Smooth muscle cell of the brain vasculature (primary cell): ENCODE measurements at regions not wholly inside any gene's neighbourhood (a gene's known extent, or its start where the extent isn't known, plus 50 kb on each side); places are given as distances from the start of the nearest gene placed in this dataset.

Experiments used
- DNase-seq: peaks from one replicate; pipeline ENCODE4 v3.0.0-alpha.2; 2012; ENCODE audit warnings: low read depth, low spot score

DNA sequence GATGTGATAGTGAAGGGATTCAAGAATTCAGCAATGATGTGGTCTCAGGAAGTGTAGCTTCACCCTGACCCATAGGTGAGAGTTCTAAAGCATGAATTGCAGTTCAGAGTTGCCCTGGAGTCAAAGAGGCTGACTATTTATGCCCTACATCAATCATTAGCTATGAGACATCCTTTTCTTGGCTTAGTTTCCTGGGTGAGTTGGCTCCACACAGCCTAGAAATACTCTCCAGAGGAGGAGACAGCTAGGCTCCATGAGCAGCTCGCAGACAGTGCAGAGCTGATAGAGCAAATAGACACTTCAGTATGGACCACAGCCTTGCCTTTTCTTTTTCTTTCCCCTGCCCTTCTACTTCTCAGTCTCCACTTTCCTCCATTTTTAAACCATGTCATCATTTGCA lies 1651.8 kb downstream of the MAT2B start:
- no peak for DNase-seq

DNA sequence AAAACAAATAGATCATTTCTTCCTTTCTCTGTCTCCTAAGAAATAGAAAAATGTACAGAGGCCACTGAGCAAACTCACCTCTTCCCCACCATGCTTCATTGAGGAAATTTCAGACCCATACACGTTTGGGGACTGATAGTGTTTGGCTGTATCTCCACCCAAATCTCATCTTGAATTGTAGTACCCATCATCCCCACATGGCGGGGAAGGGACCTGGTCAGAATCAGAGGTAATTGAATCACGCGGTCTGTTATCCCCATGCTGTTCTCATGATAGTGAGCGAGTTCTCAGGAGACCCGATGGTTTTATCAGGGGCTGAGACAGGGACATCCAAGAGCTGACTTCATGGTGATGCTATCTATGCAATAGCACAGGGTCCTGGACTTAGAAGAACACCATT lies 1655.8 kb downstream of the MAT2B start:
- no peak for DNase-seq

DNA sequence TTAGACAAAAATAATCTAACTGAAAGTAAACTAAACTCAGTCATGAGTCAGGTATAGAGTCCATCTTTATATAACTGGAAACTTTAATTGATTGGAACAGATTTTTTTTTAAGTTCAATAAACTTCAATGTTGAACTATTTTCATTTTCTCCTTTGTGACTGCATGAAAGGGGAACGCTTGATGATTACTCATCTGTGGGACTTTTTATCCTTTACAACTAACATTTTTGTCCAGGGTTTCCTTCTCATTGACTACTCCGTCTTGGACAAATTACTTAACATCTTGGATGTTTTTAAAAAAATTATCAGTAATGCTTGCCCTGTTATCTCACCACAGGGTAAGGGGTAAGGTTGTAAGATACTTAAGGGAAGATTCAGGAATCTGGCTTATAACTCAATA lies 1658.4 kb downstream of the MAT2B start:
- DNase-seq = no peak

DNA sequence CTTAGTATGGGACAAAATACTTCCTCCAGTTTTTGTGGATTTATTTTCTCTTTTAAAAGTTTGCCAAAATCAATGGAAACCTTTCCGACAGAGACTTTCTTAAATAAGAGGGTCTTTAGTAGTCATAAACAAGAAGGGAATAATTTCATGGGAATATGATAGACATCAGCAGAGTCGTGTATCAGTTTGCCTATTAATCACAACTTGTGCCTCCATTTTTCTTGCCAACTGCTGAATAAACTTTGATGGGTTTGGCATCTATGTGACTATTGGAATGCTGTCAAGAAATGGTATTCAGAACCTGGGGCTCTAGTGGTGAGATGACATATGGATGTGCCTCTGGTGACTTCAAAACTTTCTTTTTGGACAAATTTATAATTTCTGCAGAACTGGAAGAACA lies 1668.2 kb downstream of the MAT2B start:
- DNase-seq = no peak

DNA sequence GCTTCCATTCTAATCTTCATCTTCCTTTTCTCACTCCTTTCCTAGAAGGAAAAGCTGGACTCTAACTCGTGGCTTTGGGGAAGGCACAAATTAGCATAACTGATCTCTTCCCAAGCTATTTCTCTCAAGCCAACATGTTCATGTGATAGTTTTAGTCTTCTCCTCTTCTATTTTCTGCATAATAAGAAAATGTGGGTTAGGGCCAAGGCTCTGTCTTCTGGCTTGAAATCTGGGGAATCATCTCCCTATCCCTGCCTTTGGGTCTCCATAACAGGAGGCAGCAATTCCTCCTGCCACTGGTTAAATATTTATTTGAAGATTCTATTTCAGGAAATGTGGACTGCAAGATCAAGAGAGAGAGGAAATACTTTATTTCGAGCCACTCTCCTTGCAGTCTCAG lies 1669.6 kb downstream of the MAT2B start:
- DNase-seq = no peak

DNA sequence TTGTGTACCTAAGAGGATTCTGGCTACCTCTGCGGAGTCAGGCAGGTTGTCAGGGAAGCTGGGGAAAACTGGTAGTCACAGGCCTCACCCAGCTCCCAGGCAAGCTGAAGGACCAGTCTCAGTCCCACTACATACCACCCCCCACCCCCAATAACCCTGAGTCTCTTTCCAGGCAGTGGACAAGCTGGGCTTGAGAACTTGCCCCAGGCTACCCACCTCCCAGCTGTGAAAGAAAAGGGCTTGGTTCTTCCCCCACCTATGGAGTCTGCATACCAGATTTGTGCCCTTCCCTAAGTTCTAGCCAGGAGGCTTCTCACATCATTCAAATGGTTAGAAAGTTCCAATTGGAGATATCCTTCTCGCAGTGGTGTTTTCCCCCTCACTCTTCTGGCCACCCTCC lies 1678.8 kb downstream of the MAT2B start:
- no peak for DNase-seq

DNA sequence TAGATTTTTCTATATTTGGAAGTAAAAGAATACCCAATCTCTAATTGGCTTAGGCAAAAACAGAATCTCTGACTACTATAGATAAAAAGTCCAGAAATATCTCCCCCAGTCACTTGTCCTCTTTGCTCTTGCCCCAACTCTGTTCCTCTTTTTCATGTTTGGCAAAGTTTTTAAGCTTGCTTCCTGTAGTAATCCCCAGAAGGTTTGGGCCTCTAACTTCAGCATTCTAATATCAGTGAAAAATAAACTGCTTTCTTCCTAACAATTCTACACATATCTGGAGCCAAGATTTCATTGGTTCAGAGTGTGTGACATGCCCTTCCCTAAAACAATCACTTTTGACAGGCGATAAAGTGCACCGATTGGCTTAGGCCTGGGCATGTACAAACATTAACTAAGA lies 1680.3 kb downstream of the MAT2B start:
- DNase-seq = no peak

DNA sequence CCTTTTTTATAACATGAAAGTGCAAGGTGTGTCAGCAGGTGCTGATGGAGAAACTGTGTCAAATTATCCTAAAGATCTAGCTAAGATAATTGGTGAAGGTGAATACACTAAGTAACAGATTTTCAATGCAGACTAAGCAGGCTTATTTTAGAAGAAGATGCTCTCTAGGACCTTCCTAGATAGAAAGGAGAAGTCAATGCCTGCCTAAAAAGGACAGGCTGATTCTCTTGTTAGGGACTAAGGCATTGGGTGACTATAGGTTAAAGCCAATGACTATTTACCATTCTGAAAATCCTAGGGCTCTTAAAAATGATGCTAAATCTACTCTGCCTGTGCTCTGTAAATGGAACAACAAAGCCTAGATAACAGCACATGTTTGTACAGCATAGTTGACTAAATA lies 1682.4 kb downstream of the MAT2B start:
- DNase-seq = no peak

DNA sequence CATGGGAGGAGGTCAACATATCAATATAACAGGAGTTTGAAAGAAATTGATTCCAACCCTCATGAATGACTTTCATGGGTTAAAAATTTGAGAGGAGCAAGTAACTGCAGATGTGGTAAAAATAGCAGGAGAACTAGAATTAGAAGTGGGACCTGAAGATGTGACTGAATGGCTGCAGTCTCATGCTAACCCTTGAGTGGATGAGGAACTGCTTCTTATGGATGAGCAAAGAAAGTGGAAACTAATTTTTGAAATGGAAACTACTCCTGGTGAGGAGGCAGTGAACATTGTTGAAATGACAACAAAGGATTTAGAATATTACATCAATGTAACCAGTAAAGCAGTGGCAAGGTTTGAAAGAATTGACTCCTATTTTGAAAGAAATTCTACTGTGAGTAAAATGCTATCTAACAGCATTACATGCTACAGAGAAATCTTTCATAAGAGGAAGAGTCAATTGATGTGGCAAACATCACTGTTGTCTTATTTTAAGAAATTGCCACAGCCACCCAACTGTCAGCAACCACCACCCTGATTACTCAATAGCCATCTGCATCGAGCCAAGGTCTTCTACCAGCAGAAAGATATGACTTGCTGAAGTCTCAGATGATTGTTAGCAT lies 1683.2 kb downstream of the MAT2B start:
- DNase-seq = no peak

DNA sequence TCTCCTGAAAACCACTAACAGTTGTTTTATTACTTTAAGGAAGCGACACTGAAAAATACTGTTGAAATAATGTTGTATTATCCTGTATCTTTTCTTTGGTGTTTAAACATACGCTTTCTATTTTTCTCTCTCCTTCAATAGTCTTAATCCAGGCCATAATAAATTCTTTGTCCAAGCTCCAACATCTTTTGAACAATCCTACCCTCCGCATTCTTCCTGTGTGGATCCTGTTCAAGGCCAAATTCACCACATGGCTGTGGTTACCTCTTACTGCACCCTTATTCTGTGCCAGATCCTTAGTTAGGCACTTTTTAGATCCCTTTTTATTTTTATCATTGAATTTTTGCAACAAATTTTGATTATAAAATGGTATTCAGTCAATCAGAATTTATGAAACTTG lies 1691.5 kb downstream of the MAT2B start:
- DNase-seq = no peak

DNA sequence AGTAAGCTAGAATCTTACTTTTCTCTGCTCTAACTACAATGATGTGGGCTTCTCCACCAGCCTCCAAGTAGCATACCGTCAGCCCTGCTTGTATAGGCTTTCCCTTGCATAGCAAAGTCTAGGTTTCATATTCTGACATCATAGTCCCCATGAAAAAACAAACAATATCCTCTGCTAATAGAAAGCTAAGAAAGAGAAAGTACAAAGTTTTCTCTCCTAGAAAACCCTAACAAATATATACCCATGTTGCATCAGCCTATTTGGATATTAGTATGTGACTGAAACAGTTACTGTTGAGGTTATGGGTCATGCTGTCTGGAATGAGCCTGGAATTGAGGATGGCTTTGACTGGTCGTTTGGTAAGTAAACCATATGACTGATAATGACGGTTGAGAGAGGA lies 1696.0 kb downstream of the MAT2B start:
- no peak for DNase-seq

DNA sequence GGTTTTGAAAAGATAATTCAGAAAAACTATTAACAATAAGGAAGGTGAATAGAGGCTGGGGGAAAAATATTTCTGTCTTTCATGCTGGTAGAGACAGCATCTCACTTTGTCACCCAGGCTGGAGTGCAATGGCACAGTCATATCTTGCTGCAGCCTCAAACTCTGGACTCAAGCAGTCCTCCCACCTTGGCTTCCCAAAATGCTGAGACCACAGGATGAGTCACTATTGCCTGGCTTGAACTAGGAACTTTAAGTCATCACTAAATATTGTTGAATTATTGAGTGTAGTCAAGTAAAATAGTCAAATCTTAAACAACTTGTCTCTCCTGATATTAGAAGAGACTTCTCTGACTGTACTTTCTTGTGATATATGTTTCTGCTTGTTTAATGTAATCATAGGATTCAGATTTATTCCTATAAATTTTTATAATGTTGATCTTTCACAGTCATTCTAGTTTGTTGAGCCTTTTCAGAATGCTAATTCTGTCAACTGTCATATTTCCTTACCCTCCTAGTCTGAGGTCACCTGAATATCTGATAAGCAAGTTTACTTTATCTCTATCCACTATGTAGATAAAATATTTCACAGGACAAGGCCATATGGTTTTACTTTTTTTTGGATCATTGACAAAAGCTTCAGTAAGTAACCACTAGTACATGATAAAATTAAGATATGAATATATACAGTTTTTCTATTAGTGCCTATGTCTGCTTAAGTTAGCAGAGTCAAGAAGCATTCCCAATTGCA lies 1696.5 kb downstream of the MAT2B start:
- DNase-seq = no peak

DNA sequence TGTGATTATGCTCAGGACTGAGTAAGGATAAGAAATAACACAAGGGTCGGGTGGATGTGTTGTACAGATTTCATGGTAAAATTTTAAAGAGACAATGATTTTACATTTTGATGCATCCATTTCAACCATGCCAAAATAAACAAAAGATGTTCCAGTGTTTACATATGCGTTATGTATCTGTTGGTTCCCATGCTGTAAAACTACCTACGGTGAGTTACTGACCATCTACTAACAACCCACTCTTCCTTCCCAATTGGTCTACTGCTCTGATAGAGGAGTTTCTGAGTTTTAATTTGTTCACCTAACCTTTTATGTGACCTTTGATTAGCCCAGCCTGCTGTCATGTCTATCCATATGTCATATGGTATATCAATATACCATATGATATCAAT lies 1697.1 kb downstream of the MAT2B start:
- DNase-seq = no peak

DNA sequence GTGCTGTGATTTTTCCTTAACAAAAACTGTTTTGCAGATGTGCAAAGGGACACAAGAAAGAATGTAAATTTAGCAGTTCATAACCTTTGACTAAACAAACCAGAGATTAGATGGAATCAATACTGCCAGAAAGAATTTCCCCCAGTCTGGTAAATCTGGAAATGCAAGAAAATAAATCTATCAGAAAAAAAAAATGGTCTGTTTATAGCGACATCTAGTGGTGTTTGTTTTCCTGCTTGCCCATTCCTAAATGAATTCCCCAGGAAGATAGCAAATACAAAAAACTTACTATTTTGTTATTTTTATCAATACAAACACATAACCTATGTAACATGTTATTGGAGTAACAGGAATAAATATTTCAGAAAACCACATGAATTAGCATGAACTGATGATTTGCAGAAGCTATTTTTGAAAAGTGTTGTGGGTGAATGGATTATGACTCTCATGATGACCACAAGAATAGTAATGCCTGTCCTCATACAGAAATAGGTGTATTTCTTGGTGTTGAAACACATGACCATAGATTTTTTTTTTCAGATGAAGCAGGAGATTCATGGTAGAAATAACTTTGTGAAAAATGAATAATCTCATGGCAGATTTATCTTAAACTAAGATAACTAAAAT lies 1703.8 kb downstream of the MAT2B start:
- no peak for DNase-seq

DNA sequence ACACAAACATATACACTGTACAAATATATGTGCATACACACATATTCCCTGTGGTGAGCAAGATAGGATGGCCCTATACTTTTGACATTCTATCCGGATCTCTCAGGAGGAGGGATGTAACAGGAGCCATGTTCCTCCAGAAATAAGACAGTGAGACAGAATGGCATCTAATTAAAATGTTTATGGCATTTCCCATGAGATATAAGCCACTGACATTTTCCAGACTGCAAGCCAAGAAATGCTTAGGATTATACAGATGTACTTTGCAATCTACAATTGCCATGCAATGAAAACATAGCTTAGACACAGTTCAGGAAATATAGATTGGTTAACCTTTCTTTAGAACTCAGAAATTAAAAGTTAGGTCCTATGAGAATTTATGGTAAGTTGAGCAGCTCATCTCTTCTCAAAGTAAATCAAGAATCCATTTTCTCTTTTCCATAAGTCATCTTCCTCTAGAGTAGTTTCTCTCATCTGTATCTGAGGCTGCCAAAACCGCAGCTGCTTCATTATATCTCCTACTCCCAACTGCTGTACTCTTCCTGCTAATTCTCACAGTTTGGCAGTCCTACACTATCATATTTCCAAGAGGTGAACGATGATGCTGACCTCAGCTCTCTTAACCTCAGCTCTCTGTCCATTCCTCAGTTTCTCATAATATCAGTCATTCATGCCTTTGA lies 1719.1 kb downstream of the MAT2B start:
- DNase-seq = no peak

DNA sequence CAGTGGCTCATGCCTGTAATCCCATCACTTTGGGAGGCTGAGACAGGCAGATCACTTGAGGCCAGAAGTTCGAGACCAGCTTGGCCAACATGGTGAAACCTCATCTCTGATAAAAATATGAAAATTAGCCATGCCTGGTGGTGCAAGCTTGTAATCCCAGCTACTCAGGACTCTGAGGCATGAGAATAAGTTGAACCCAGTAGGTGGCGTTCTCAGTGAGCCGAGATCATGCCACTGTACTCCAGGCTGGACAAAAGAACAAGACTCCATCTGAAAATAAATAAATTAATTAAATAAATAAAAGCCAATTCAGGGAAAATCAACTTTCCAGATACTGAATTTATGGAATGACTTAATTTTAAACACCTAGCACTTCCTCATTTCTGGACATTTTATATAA lies 1722.1 kb downstream of the MAT2B start:
- DNase-seq = no peak

DNA sequence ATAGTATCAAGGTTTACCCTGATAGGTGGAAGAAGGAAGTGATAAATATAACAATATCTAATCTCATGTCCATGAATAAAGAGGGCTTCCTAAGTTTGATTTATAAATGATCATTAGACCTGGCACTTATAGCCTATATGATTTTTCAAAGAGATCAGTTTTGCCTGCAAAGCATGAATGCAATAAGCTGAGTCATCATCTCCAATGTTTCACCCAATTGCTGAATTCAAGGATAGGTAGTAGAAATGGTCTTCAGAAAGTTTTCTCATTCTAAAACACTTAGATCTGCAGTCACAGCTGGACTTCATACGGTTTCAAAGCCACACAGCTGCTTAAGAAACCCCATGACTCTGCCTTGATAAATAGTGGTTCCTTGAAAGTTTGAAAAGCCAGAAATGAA lies 1722.8 kb downstream of the MAT2B start:
- DNase-seq = no peak

DNA sequence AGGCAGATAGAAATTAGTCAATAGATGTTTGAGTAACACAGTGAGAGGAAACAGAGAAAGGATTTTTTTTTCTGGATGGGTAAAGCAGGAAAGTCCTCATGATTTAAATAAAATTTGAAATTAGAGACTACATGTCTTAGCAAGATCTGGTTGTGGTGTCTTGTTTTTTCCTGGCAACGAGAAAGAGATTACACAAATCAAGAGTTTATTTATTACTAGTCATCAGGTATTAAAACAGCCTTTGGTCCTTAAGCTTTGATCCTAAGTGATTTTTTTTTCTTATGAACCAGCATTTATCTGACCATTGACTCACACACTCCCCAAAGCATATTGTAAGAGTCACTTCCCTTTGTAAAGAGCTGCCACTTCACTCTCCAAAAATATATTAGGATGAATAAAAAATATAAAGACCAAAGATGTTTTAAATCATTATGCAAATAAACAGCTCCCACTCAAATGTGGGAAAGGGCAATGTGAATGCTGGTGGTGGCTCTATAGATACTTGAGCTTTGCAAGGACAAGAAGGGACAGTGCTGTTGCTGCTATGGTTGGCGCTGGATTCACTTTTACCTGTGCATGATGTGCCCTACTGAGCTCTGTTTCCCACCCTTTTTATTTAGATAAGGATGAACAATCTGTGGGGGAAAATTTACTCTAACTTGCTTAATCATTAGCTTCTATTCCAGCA lies 1726.5 kb downstream of the MAT2B start:
- DNase-seq = no peak

DNA sequence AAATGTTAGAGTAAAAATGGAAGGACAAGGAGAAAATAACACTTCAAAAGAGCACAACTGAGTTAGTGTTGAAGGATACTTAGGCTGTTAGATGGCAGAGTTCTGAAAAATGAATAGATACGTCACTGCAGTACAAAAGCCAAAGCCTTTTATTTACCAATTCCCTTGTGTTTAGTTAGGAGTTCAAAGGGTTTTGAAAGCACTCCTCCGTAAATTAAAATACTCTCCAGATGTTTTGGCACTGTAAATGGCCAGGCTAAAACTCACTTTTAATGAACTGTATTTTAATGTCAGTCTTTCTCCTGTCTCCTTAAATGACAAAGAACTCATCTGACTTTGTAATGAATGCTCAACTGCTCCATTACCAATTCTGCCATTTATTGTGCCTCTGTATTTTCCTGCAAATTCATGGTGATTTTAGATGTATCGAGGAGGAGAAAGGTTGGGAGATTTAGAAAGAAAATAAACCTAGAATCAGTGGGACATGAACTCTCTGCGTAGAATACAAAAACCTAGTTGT lies 1727.2 kb downstream of the MAT2B start:
- DNase-seq = no peak

DNA sequence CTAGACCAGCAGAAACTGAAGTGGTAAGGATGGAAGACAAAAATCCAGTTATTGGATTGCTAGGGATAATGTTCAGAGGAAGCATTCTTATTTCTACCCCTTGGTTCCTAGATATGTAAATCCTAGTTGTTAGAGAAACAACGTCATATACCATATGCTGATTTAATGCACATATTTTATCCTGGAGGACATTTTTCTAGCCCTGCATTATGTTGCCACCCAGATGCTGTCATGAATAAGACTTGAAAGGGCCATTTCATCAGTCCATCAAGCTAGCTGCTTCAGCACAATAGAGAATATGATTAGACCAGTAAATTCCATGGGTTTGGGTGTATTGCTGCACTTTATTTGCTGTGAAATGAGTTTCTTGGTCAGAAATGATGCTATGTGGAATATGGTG lies 1736.4 kb downstream of the MAT2B start:
- DNase-seq = no peak

DNA sequence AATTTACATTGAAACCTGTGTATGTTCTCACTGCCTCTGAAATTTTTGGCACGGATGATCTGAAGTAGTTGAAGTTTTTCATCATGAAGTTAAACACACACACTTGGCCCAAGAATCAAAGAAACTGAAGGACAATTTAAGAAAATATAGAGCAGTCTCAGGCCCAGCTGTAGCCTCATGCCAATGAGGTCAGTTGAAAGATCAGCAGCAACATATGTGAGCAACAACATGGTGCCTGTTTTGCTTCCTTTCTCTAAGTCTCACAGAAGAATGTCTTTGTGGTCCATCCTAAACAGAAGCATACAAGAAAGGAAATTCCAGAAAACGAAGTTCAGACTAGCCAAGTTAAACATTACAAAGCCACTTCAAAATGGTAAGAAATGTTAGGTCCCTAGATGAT lies 1737.2 kb downstream of the MAT2B start:
- DNase-seq = no peak

DNA sequence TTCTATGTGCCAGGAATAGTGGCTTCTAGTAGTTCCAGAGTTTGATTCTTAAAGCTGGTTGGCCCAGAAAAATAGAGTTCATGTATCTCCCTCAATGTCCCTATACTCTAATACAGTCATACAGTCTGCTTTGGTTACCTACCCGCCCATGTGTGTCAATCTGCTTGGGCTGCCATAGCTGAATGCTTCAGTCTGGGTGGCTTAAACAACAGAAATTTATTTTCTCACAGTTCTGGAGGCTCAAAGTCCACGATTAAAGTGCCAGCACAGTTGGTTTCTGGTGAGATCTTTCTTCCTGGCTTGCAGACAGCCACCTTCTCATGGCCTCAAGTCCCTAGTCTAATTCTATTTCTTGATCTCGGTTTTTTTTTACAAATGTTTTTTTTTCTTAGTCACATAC lies 1739.0 kb downstream of the MAT2B start:
- no peak for DNase-seq
